HCT116 (cell line): ENCODE measurements at regions not wholly inside any gene's neighbourhood (a gene's known extent, or its start where the extent isn't known, plus 50 kb on each side); places are given as distances from the start of the nearest gene placed in this dataset.

Experiments
- ATAC-seq: fragments of 200-7000 bp; cut with Tn5 transposase; 2 replicates; pipeline ENCODE4 v1.9.1; 2020; ENCODE audit warnings: mild to moderate bottlenecking, moderate library complexity
- BruUV-seq: library from RNA; stranded (reverse); fragments of 400-500 nt; replicated peaks from 2 replicates; lab custom pipeline; 2021; lab: Mats Ljungman, UMichigan
- CTCF ChIA-PET: fragments of 300-600 bp; sonication (Branson Sonifier 250); formaldehyde crosslinking; loops from one replicate; lab custom pipeline; 2021; ENCODE audit warnings: antibody characterized with exemption; lab: Charles Lee
- POLR2A ChIA-PET: fragments of 300-600, 350-600 bp; sonication (Branson Sonifier 250); formaldehyde crosslinking; loops from one replicate; lab custom pipeline; 2021; ENCODE audit warnings: antibody characterized with exemption; lab: Charles Lee
- RAD21 ChIA-PET, 2 experiments: fragments of 300-600 bp; sonication (Branson Sonifier 250); formaldehyde crosslinking; loops; one replicate each; lab custom pipeline; 2023; ENCODE audit warnings: low total read pairs in 2 of 2; ENCODE audit not compliant: uncharacterized antibody in 2 of 2, unreplicated experiment in 2 of 2, low non-redundant PET in 1 of 2; lab: Charles Lee
- DNase-seq: peaks from one replicate; pipeline ENCODE4 v3.0.0-alpha.2; 2010; ENCODE audit warnings: low read depth, low spot score
- H2AFZ ChIP-seq: fragments of 200-600 bp; shearing (Covaris generic), sonication (generic); 2 replicates; pipeline ENCODE4 v1.6.1; 2017; ENCODE audit warnings: low read depth, mixed run types, mixed read lengths, antibody characterized with exemption, low read length; ENCODE audit not compliant: poor library complexity, severe bottlenecking
- H3K27ac ChIP-seq: 2 replicates; pipeline ENCODE4 v1.5.1; 2012; ENCODE audit warnings: low read depth, low read length
- H3K27me3 ChIP-seq: fragments of 200-600 bp; sonication (generic); 2 replicates; pipeline ENCODE4 v1.6.1; 2016; ENCODE audit warnings: mixed run types, low read length, mixed read lengths; ENCODE audit not compliant: insufficient read depth
- H3K36me3 ChIP-seq, 2 experiments: fragments of 200-500 bp in 1 of 2; fragments of 200-600 bp in 1 of 2; sonication (Bioruptor generic) in 1 of 2; sonication (generic) in 1 of 2; 2 replicates each; pipeline versions ENCODE4 v1.5.1 to v1.6.1; 2014 to 2016; ENCODE audit warnings: low read length in 2 of 2, inconsistent platforms in 1 of 2, mixed read lengths in 1 of 2, mixed run types in 1 of 2; ENCODE audit not compliant: insufficient read depth in 2 of 2, control insufficient read depth in 1 of 2
- H3K4me1 ChIP-seq, 2 experiments: fragments of 200-600 bp in 1 of 2; sonication (generic) in 1 of 2; 2 replicates each; pipeline versions ENCODE4 v1.5.1 to v1.6.1; 2012 to 2017; ENCODE audit warnings: low read length in 2 of 2, inconsistent platforms in 1 of 2, mild to moderate bottlenecking in 1 of 2, mixed read lengths in 1 of 2, mixed run types in 1 of 2, moderate library complexity in 1 of 2; ENCODE audit not compliant: insufficient read depth in 2 of 2, control insufficient read depth in 1 of 2
- H3K4me2 ChIP-seq: fragments of 200-600 bp; sonication (generic); 2 replicates; pipeline ENCODE4 v1.6.1; 2017; ENCODE audit warnings: mixed run types, low read length, mixed read lengths
- H3K4me3 ChIP-seq, 2 experiments: fragments of 200-600 bp in 1 of 2; sonication (generic) in 1 of 2; replicated peaks in 1 of 2; 2 replicates each; pipeline ENCODE4 v1.5.1; 2011 to 2016; ENCODE audit warnings: low read length in 2 of 2, control low read depth in 1 of 2, low read depth in 1 of 2, mild to moderate bottlenecking in 1 of 2, mixed read lengths in 1 of 2, mixed run types in 1 of 2
- H3K79me2 ChIP-seq: fragments of 200-600 bp; sonication (generic); 2 replicates; pipeline ENCODE4 v1.6.1; 2017; ENCODE audit warnings: mild to moderate bottlenecking, mixed run types, low read length, moderate library complexity, mixed read lengths; ENCODE audit not compliant: insufficient read depth
- H3K9ac ChIP-seq: fragments of 200-600 bp; sonication (generic); 2 replicates; pipeline ENCODE4 v1.6.1; 2016; ENCODE audit warnings: low read length, mixed read lengths
- H3K9me2 ChIP-seq: fragments of 200-600 bp; sonication (generic), shearing (Covaris generic); 2 replicates; pipeline ENCODE4 v1.6.1; 2017; ENCODE audit warnings: mixed run types, mild to moderate bottlenecking, moderate library complexity; ENCODE audit not compliant: insufficient read depth
- H3K9me3 ChIP-seq, 2 experiments: fragments of 200-500 bp in 1 of 2; fragments of 200-600 bp in 1 of 2; sonication (Bioruptor generic) in 1 of 2; sonication (generic) in 1 of 2; 2 replicates each; pipeline ENCODE4 v1.6.1; 2014 to 2017; ENCODE audit warnings: low read length in 2 of 2, mixed read lengths in 2 of 2, inconsistent platforms in 1 of 2, low read depth in 1 of 2, mild to moderate bottlenecking in 1 of 2, mixed run types in 1 of 2, moderate library complexity in 1 of 2; ENCODE audit not compliant: control insufficient read depth in 1 of 2, insufficient read depth in 1 of 2
- H4K20me1 ChIP-seq: fragments of 200-600 bp; sonication (generic), shearing (Covaris generic); 2 replicates; pipeline ENCODE4 v1.6.1; 2017; ENCODE audit warnings: mixed run types, mild to moderate bottlenecking, moderate library complexity; ENCODE audit not compliant: insufficient read depth
- CBX3 ChIP-seq: IDR thresholded peaks from 2 replicates; pipeline ENCODE4 v1.6.1; 2012; ENCODE audit warnings: low read depth
- EGR1 ChIP-seq: IDR thresholded peaks from 2 replicates; pipeline ENCODE4 v1.6.1; 2012; ENCODE audit warnings: low read depth
- ELF1 ChIP-seq: IDR thresholded peaks from 2 replicates; pipeline ENCODE4 v1.6.1; 2012; ENCODE audit warnings: low read depth, borderline replicate concordance
- EZH2 ChIP-seq: fragments of 200-600 bp; sonication (generic); IDR thresholded peaks from 2 replicates; pipeline ENCODE4 v1.6.1; 2017; ENCODE audit warnings: antibody characterized with exemption, mixed run types
- EZH2phosphoT487 ChIP-seq: fragments of 200-600 bp; IDR thresholded peaks from 2 replicates; pipeline ENCODE4 v1.6.1; 2018; ENCODE audit warnings: antibody characterized with exemption, borderline replicate concordance
- FOSL1 ChIP-seq: IDR thresholded peaks from 2 replicates; pipeline ENCODE4 v1.6.1; 2012; ENCODE audit warnings: low read depth
- JUND ChIP-seq: IDR thresholded peaks from 2 replicates; pipeline ENCODE4 v1.6.1; 2012
- POLR2AphosphoS5 ChIP-seq: IDR thresholded peaks from 2 replicates; pipeline ENCODE4 v1.6.1; 2011; ENCODE audit warnings: mild to moderate bottlenecking, low read depth, low read length, moderate library complexity
- RAD21 ChIP-seq: IDR thresholded peaks from 2 replicates; pipeline ENCODE4 v1.6.1; 2012; ENCODE audit warnings: low read depth, mild to moderate bottlenecking
- SIN3A ChIP-seq: IDR thresholded peaks from 2 replicates; pipeline ENCODE4 v1.6.1; 2012; ENCODE audit warnings: low read depth
- SP1 ChIP-seq: IDR thresholded peaks from 2 replicates; pipeline ENCODE4 v1.6.1; 2012; ENCODE audit warnings: low read depth
- YY1 ChIP-seq: IDR thresholded peaks from 2 replicates; pipeline ENCODE4 v1.6.1; 2011; ENCODE audit warnings: low read length, low read depth, moderate library complexity, mild to moderate bottlenecking; ENCODE audit not compliant: insufficient replicate concordance; ENCODE audit errors: extremely low read depth
- ZFX ChIP-seq: fragments of 450-650 bp; IDR thresholded peaks from 2 replicates; pipeline ENCODE4 v1.6.1; 2017
- intact Hi-C: fragments of 100-400 bp; cut with micrococcal nuclease; formaldehyde crosslinking; loops from 2 replicates; pipeline ENCODE4 v1.10.0; 2022
- TF ChIP-seq, protein P1 (sequence below): IDR thresholded peaks from 2 replicates; pipeline ENCODE4 v1.6.1; 2012
- TF ChIP-seq, protein P2 (sequence below): IDR thresholded peaks from 2 replicates; pipeline ENCODE4 v1.6.1; 2012; ENCODE audit warnings: low read depth
- TF ChIP-seq, protein P3 (sequence below): IDR thresholded peaks from 2 replicates; pipeline ENCODE4 v1.6.1; 2012

DNA sequence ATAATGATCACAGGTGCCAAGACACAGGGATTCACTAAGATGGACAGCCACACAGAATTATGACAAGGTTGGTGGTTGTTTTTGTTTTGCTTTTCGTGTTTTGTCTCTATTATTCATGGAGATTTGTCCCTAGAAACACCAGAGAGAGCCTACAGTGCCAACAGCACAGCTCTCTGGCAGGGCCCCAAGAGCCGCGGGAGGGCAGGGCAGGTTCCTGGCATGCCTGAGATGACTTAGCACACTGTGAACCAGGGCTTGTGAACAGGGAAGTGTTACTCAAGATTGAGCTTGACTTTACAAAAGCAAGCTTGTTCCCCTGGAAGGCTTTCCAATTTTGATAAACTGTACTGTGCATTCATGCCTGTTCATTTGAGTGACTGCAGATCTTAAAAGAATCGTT, 437.4 kb upstream of the SALL3 start:
- POLR2A ChIA-PET, result no interaction called here
- Histone ChIP-seq H3K9ac (no peak overlapping the region), H3K36me3 (no peaks in the 10 kb centered on the region), H3K9me3 (no peaks in the 10 kb centered on the region; a peak in 2 of 4 replicates), H3K4me3 (no peak overlapping the region), H3K9me2 (no peaks in the 10 kb centered on the region), H3K27ac (no peak overlapping the region), H3K27me3 (no peaks in the 10 kb centered on the region), H3K4me2 (peak overlapping the region; percentile 25), H3K4me1 (no peaks in the 10 kb centered on the region), H4K20me1 (no peaks in the 10 kb centered on the region), H3K79me2 (no peaks in the 10 kb centered on the region), H2AFZ (no peak overlapping the region)
- CTCF ChIA-PET, result no interaction called here
- ATAC-seq (no peak), DNase-seq (no peak)
- TF ChIP-seq EZH2phosphoT487 (no peak), YY1 (no peak), CBX3 (no peak), FOSL1 (no peak), SP1 (no peak), POLR2AphosphoS5 (no peak), EZH2 (no peak), RAD21 (no peak), JUND (no peak), ZFX (no peak), ELF1 (no peak), EGR1 (no peak), SIN3A (no peak)
- TF ChIP-seq, protein P1, sequence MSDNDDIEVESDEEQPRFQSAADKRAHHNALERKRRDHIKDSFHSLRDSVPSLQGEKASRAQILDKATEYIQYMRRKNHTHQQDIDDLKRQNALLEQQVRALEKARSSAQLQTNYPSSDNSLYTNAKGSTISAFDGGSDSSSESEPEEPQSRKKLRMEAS, result no peak
- TF ChIP-seq, protein P2, sequence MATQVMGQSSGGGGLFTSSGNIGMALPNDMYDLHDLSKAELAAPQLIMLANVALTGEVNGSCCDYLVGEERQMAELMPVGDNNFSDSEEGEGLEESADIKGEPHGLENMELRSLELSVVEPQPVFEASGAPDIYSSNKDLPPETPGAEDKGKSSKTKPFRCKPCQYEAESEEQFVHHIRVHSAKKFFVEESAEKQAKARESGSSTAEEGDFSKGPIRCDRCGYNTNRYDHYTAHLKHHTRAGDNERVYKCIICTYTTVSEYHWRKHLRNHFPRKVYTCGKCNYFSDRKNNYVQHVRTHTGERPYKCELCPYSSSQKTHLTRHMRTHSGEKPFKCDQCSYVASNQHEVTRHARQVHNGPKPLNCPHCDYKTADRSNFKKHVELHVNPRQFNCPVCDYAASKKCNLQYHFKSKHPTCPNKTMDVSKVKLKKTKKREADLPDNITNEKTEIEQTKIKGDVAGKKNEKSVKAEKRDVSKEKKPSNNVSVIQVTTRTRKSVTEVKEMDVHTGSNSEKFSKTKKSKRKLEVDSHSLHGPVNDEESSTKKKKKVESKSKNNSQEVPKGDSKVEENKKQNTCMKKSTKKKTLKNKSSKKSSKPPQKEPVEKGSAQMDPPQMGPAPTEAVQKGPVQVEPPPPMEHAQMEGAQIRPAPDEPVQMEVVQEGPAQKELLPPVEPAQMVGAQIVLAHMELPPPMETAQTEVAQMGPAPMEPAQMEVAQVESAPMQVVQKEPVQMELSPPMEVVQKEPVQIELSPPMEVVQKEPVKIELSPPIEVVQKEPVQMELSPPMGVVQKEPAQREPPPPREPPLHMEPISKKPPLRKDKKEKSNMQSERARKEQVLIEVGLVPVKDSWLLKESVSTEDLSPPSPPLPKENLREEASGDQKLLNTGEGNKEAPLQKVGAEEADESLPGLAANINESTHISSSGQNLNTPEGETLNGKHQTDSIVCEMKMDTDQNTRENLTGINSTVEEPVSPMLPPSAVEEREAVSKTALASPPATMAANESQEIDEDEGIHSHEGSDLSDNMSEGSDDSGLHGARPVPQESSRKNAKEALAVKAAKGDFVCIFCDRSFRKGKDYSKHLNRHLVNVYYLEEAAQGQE, result no peak
- TF ChIP-seq, protein P3, sequence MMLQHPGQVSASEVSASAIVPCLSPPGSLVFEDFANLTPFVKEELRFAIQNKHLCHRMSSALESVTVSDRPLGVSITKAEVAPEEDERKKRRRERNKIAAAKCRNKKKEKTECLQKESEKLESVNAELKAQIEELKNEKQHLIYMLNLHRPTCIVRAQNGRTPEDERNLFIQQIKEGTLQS, result no peak
- RAD21 ChIA-PET, result no interaction called here
- no TSS peak for BruUV-seq
- intact Hi-C loops, result no loop called here
